ENCODE measurements at regions not wholly inside any gene's neighbourhood (a gene's known extent, or its start where the extent isn't known, plus 50 kb on each side); places are given as distances from the start of the nearest gene placed in this dataset.

- TF ChIP-seq GATA2 (IDR thresholded peaks at IDR 0.05; ENCODE audit: low read depth, low read length) (no peak), GATA3 (IDR thresholded peaks at IDR 0.05; ENCODE audit: low read depth, low read length) (no peak)
These were observed 526.1 kb downstream of the CCER1 start for GRCh38 chr12:90428881-90429280.

All from SH-SY5Y (cell line).